ENCODE measurements at regions not wholly inside any gene's neighbourhood (a gene's known extent, or its start where the extent isn't known, plus 50 kb on each side); places are given as distances from the start of the nearest gene placed in this dataset.
"Not testable (repeated sequence)": the region's sequence is repeated elsewhere in the genome, so short reads cannot be mapped to it uniquely, and the experiment has no call there.

DNA sequence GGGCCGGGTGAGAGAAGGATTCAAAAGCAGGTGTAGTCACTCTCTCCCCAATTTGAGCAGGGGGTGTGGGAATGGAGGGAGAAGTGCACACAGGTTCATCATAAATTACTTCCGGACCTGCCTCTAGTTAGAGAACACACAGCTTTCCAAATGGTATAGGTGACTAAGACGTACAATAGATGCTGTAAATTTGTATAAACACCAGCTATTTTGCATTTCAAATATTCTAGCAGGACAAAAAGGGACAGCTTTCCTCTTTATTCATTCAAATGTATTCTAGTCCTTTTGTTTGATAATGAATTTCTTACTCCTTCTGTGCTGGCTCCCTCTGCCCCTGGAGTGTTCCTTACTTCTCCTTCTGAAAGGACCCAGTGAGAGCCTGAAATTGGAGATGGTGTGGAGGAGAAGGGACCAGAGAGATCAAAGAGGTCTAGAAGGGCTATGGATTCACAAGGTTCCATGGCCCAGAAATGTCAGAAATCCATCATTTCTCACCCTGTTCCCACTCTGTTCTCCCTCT is 53.2 kb upstream of the SH3BP4 start:
- H3K4me1 ChIP-seq (ENCODE audit: control insufficient read depth in 2 of 2, insufficient read depth in 2 of 2, low read length in 2 of 2) = no peaks in the 10 kb centered on the region
- H3K27me3 ChIP-seq (ENCODE audit: control insufficient read depth in 2 of 2, insufficient read depth in 2 of 2, low read length in 2 of 2) = no peaks in the 10 kb centered on the region
- H3K9ac ChIP-seq (ENCODE audit: low read depth in 1 of 2, low read length in 2 of 2) = no peak overlapping the region
- H3K27ac ChIP-seq (ENCODE audit: low read depth in 2 of 2, low read length in 2 of 2) = no peak overlapping the region
- no peak overlapping the region for H3K4me3 ChIP-seq (ENCODE audit: low read length in 2 of 2)
- no peaks in the 10 kb centered on the region for H3K36me3 ChIP-seq (ENCODE audit: control insufficient read depth in 2 of 2, insufficient read depth in 2 of 2, low read length in 2 of 2)
- no peaks in the 10 kb centered on the region for H3K9me3 ChIP-seq (ENCODE audit: control insufficient read depth in 2 of 2, low read length in 2 of 2)

DNA sequence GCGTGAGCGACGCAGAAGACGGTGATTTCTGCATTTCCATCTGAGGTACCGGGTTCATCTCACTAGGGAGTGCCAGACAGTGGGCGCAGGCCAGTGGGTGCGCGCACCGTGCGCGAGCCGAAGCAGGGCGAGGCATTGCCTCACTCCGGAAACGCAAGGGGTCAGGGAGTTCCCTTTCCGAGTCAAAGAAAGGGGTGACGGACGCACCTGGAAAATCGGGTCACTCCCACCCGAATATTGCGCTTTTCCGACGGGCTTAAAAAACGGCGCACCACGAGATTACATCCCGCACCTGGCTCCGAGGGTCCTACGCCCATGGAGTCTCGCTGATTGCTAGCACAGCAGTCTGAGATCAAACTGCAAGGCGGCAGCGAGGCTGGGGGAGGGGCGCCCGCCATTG is 63.4 kb upstream of the SH3BP4 start:
- H3K4me1 ChIP-seq (ENCODE audit: control insufficient read depth in 2 of 2, insufficient read depth in 2 of 2, low read length in 2 of 2); H3K27me3 ChIP-seq (ENCODE audit: control insufficient read depth in 2 of 2, insufficient read depth in 2 of 2, low read length in 2 of 2); H3K27ac ChIP-seq (ENCODE audit: low read depth in 2 of 2, low read length in 2 of 2); H3K9ac ChIP-seq (ENCODE audit: low read depth in 1 of 2, low read length in 2 of 2); H3K36me3 ChIP-seq (ENCODE audit: control insufficient read depth in 2 of 2, insufficient read depth in 2 of 2, low read length in 2 of 2); H3K9me3 ChIP-seq (ENCODE audit: control insufficient read depth in 2 of 2, low read length in 2 of 2): not testable (repeated sequence)
- peak overlapping the region in 1 of 2 donors; percentile 26 for H3K4me3 ChIP-seq (ENCODE audit: low read length in 2 of 2)

DNA sequence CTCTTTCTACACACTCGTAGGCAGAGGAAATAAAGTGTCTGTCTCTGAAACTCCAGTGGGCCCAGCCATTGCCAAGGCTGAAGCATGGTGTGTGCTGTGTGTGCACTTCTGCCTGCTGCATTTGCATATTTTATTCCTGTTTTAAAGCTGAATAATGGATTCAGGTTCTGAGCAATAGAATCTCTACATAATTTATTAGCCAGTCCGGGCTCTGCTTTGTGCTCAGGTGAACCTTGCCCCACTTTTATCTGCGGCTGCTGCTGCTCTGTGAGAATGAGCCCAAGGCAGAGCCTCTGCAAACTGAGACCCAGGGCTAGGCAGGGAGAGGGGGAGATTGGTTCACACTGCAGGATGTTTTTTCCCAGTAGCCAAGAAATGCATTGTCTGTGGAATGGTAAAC is 64.6 kb upstream of the SH3BP4 start:
- Histone ChIP-seq H3K4me3 (ENCODE audit: low read length in 2 of 2) (no peak overlapping the region), H3K27ac (ENCODE audit: low read depth in 2 of 2, low read length in 2 of 2) (no peak overlapping the region), H3K9me3 (ENCODE audit: control insufficient read depth in 2 of 2, low read length in 2 of 2) (no peaks in the 10 kb centered on the region)

DNA sequence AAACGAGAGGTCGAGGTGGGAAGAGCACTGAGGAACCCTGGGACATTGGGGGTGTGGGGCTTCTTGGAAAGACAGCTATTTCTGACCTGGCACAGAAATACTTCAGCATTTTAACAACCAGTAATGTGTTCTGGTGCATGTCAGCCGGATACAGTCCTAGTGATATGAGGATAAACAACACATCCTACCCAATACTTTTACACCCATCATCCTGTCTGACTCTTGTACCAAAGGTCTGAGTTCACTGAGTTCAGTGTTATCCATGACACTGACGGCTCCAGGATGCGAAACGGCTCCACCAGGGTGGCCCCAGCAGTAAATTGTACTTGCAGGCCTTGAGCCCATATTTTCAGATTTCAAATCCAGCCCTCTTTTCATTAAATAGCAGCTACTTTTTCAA is 65.9 kb upstream of the SH3BP4 start:
- H3K27ac ChIP-seq (ENCODE audit: low read depth in 2 of 2, low read length in 2 of 2) = no peak overlapping the region
- H3K36me3 ChIP-seq (ENCODE audit: control insufficient read depth in 2 of 2, insufficient read depth in 2 of 2, low read length in 2 of 2) = no peaks in the 10 kb centered on the region
- H3K27me3 ChIP-seq (ENCODE audit: control insufficient read depth in 2 of 2, insufficient read depth in 2 of 2, low read length in 2 of 2) = no peaks in the 10 kb centered on the region
- no peak overlapping the region for H3K9ac ChIP-seq (ENCODE audit: low read depth in 1 of 2, low read length in 2 of 2)
- no peaks in the 10 kb centered on the region for H3K4me1 ChIP-seq (ENCODE audit: control insufficient read depth in 2 of 2, insufficient read depth in 2 of 2, low read length in 2 of 2)
- no peaks in the 10 kb centered on the region for H3K9me3 ChIP-seq (ENCODE audit: control insufficient read depth in 2 of 2, low read length in 2 of 2)
- no peak overlapping the region for H3K4me3 ChIP-seq (ENCODE audit: low read length in 2 of 2)

More for the DNA sequence above, 64.6 kb upstream of the SH3BP4 start:
- no peaks in the 10 kb centered on the region for H3K27me3 ChIP-seq (ENCODE audit: control insufficient read depth in 2 of 2, insufficient read depth in 2 of 2, low read length in 2 of 2)
- no peaks in the 10 kb centered on the region for H3K36me3 ChIP-seq (ENCODE audit: control insufficient read depth in 2 of 2, insufficient read depth in 2 of 2, low read length in 2 of 2)
- no peak overlapping the region for H3K9ac ChIP-seq (ENCODE audit: low read depth in 1 of 2, low read length in 2 of 2)
- no peaks in the 10 kb centered on the region for H3K4me1 ChIP-seq (ENCODE audit: control insufficient read depth in 2 of 2, insufficient read depth in 2 of 2, low read length in 2 of 2)

DNA sequence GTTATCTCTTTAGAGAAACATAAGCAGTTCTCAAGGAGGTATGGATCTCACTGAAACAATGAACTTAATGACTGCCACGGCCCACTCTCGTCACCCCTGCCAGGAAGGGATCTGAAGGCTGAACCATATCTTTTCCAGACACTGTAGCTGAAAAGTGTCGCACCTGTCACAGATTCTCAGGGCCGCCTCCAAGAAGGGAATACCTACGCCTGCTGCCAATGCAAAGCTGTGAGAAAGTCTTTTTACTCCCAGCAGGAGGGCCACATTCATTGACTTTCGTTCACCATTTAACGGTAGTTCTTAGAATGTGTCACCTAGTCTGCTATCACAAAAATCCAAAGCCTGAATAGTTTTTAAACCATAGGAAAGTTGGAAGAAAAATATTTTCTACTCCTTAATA is 66.7 kb upstream of the SH3BP4 start:
- no peaks in the 10 kb centered on the region for H3K27me3 ChIP-seq (ENCODE audit: control insufficient read depth in 2 of 2, insufficient read depth in 2 of 2, low read length in 2 of 2)
- no peaks in the 10 kb centered on the region for H3K9me3 ChIP-seq (ENCODE audit: control insufficient read depth in 2 of 2, low read length in 2 of 2)
- no peaks in the 10 kb centered on the region for H3K36me3 ChIP-seq (ENCODE audit: control insufficient read depth in 2 of 2, insufficient read depth in 2 of 2, low read length in 2 of 2)
- no peak overlapping the region for H3K4me3 ChIP-seq (ENCODE audit: low read length in 2 of 2)
- no peak overlapping the region for H3K27ac ChIP-seq (ENCODE audit: low read depth in 2 of 2, low read length in 2 of 2)
- no peak overlapping the region for H3K9ac ChIP-seq (ENCODE audit: low read depth in 1 of 2, low read length in 2 of 2)
- no peaks in the 10 kb centered on the region for H3K4me1 ChIP-seq (ENCODE audit: control insufficient read depth in 2 of 2, insufficient read depth in 2 of 2, low read length in 2 of 2)

DNA sequence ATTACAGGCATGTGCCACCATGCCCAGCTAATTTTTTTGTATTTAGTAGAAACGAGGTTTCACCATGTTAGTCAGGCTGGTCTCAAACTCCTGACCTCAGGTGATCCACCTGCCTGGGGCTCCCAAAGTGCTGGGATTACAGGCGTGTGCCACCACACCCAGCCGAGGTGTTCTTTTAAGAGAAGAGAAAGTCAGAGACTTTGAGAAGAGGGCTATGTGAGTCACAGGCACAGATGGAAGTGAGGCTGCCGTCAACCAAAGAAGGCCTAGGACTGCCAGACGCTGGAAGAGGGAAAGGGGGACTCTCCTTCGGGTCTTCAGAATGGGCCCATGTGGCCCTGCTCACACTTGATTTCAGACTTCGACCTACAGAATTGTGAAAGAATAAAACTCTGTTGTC is 67.2 kb upstream of the SH3BP4 start:
- Histone ChIP-seq H3K36me3 (ENCODE audit: control insufficient read depth in 2 of 2, insufficient read depth in 2 of 2, low read length in 2 of 2) (no peaks in the 10 kb centered on the region), H3K4me1 (ENCODE audit: control insufficient read depth in 2 of 2, insufficient read depth in 2 of 2, low read length in 2 of 2) (no peaks in the 10 kb centered on the region), H3K9me3 (ENCODE audit: control insufficient read depth in 2 of 2, low read length in 2 of 2) (no peaks in the 10 kb centered on the region), H3K27ac (ENCODE audit: low read depth in 2 of 2, low read length in 2 of 2) (no peak overlapping the region), H3K27me3 (ENCODE audit: control insufficient read depth in 2 of 2, insufficient read depth in 2 of 2, low read length in 2 of 2) (no peaks in the 10 kb centered on the region), H3K4me3 (ENCODE audit: low read length in 2 of 2) (no peak overlapping the region), H3K9ac (ENCODE audit: low read depth in 1 of 2, low read length in 2 of 2) (no peak overlapping the region)

DNA sequence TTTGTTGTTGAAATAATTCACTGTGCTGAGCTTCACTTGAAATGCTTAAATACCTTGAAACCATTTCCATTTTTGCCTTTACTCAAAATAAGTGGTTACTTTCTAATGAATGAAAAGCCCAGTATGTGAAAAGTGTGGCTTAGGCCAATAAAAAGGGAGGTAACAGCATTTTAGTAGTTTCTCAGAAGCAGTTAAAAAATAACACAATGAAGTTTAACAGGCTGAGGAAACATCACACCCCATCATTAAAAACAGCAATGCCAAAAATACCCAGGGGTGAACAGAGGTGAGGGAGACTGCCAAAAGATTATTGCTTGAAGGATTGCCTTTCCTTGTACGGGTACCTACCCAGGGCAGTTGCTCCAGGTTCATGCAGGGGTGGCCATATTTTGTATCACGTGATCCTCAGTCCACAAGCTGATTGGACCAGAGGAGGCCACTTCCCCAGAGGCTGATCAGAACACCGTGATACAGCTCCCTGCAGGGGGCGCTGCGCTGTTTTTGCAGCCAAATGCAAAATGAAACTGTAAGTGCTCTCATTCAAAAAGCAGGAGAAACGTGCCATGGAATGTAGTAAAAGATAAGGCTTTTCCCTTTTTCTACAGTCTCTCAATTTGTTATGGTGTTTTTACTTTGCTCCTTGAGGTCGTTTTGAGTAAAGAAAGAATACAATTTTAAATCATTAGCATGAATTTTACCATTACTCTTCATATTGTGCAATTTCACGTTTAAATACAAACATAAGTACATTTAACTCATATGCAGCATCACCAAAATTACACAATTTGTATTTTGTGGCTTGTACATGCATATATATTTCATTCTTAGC is 70.2 kb upstream of the SH3BP4 start:
- Histone ChIP-seq H3K27me3 (ENCODE audit: control insufficient read depth in 2 of 2, insufficient read depth in 2 of 2, low read length in 2 of 2) (no peaks in the 10 kb centered on the region), H3K4me1 (ENCODE audit: control insufficient read depth in 2 of 2, insufficient read depth in 2 of 2, low read length in 2 of 2) (no peaks in the 10 kb centered on the region), H3K9me3 (ENCODE audit: control insufficient read depth in 2 of 2, low read length in 2 of 2) (no peaks in the 10 kb centered on the region), H3K36me3 (ENCODE audit: control insufficient read depth in 2 of 2, insufficient read depth in 2 of 2, low read length in 2 of 2) (no peaks in the 10 kb centered on the region), H3K4me3 (ENCODE audit: low read length in 2 of 2) (peak overlapping the region; percentile 26 to 53), H3K9ac (ENCODE audit: low read depth in 1 of 2, low read length in 2 of 2) (no peak overlapping the region), H3K27ac (ENCODE audit: low read depth in 2 of 2, low read length in 2 of 2) (no peak overlapping the region)

DNA sequence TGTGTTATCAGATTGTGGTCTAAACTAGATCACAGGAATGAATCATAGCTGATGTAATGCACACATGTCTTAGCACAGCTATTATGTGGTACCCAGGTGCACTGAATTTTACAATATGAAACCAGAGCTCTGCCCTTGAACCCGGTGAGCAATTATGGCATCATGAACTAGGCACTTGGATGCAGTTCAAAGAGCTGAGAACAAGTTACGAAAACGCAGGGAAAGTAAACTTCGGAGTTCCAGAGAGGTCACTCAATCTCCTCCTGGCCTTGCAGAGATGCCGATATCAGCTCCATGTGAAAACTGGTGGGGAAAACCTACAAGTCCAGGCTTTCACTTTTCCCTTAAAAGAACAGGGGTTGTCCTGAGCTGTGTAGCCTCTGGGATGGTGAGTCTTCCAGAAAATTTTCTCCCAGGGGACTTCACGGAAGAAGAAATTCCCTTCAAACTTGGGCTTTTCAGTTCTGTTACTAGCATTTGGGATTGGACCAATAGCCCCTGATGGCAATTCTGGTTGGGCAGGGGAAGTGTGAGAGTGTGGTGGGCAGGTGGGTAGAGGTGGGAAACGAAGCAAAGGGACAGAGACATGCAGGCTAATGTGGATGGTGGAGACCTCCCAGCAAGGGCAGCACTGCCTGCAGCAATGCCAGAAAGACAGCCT is 71.1 kb upstream of the SH3BP4 start:
- no peak overlapping the region for H3K27ac ChIP-seq (ENCODE audit: low read depth in 2 of 2, low read length in 2 of 2)
- H3K4me1 ChIP-seq (ENCODE audit: control insufficient read depth in 2 of 2, insufficient read depth in 2 of 2, low read length in 2 of 2) = no peaks in the 10 kb centered on the region
- no peak overlapping the region for H3K4me3 ChIP-seq (ENCODE audit: low read length in 2 of 2)
- H3K27me3 ChIP-seq (ENCODE audit: control insufficient read depth in 2 of 2, insufficient read depth in 2 of 2, low read length in 2 of 2) = no peaks in the 10 kb centered on the region
- no peak overlapping the region for H3K9ac ChIP-seq (ENCODE audit: low read depth in 1 of 2, low read length in 2 of 2)
- no peaks in the 10 kb centered on the region for H3K36me3 ChIP-seq (ENCODE audit: control insufficient read depth in 2 of 2, insufficient read depth in 2 of 2, low read length in 2 of 2)
- no peaks in the 10 kb centered on the region for H3K9me3 ChIP-seq (ENCODE audit: control insufficient read depth in 2 of 2, low read length in 2 of 2)

DNA sequence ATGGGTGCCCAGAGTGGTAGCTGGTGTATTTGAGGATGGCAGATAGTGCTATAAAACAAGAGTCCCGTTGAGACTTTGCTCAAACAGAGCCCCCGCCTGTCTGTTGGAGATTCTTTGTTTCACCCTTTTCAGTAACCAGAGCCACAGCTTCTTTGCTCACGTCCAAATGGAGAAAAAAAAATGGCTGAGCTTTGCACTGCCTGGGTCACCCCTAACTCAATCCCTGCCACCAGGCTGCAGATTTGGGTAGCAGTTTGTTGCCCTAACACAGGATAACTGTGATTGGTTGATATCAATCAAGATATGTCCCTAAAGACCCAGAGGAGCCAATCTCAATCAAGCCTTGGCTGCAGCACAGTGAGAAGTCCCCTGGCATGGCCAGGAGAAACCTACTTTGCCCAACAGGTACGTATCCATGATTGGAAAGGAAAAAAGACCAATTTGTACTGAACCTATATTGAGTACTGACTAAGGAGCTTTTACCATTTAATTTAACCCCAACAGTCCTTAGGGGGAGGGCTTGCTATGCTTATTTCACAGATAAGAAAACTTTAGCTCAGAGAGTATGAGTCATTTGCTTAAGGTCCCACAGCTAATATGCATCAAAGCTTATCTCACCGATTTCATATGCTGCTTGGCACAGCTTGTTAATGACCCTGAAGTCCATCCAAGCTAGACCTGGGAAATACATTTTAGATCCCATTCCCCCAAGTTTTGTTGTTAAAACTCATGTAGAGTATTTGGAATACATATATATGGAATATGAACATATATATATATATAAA is 72.0 kb upstream of the SH3BP4 start:
- no peak overlapping the region for H3K27ac ChIP-seq (ENCODE audit: low read depth in 2 of 2, low read length in 2 of 2)
- H3K9me3 ChIP-seq (ENCODE audit: control insufficient read depth in 2 of 2, low read length in 2 of 2) = no peaks in the 10 kb centered on the region
- H3K4me1 ChIP-seq (ENCODE audit: control insufficient read depth in 2 of 2, insufficient read depth in 2 of 2, low read length in 2 of 2) = no peaks in the 10 kb centered on the region
- H3K27me3 ChIP-seq (ENCODE audit: control insufficient read depth in 2 of 2, insufficient read depth in 2 of 2, low read length in 2 of 2) = no peaks in the 10 kb centered on the region
- H3K36me3 ChIP-seq (ENCODE audit: control insufficient read depth in 2 of 2, insufficient read depth in 2 of 2, low read length in 2 of 2) = no peaks in the 10 kb centered on the region
- no peak overlapping the region for H3K9ac ChIP-seq (ENCODE audit: low read depth in 1 of 2, low read length in 2 of 2)
- H3K4me3 ChIP-seq (ENCODE audit: low read length in 2 of 2) = no peak overlapping the region

DNA sequence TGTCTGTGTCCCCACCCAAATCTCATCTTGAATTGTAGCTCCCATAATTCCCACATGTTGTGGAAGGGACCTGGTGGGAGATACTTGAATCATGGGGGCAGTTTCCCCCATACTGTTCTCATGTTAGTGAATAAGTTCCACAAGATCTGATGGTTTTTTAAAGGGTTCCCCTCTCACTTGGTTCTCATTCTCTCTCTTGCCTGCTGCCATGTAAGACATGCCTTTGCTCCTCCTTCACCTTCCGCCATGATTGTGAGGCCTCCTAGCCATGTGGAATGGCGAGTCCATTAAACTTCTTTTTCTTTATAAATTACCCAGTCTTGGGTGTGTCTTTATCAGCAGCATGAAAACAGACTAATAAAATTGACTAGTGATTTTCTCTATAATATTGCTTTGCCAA is 75.2 kb upstream of the SH3BP4 start:
- H3K9me3 ChIP-seq (ENCODE audit: control insufficient read depth in 2 of 2, low read length in 2 of 2) = not testable (repeated sequence)

More for the DNA sequence above, 75.2 kb upstream of the SH3BP4 start:
- H3K36me3 ChIP-seq (ENCODE audit: control insufficient read depth in 2 of 2, insufficient read depth in 2 of 2, low read length in 2 of 2); H3K27me3 ChIP-seq (ENCODE audit: control insufficient read depth in 2 of 2, insufficient read depth in 2 of 2, low read length in 2 of 2); H3K27ac ChIP-seq (ENCODE audit: low read depth in 2 of 2, low read length in 2 of 2); H3K4me1 ChIP-seq (ENCODE audit: control insufficient read depth in 2 of 2, insufficient read depth in 2 of 2, low read length in 2 of 2); H3K9ac ChIP-seq (ENCODE audit: low read depth in 1 of 2, low read length in 2 of 2); H3K4me3 ChIP-seq (ENCODE audit: low read length in 2 of 2): not testable (repeated sequence)
